KOPT-K1 (cell line): ENCODE measurements at regions not wholly inside any gene's neighbourhood (a gene's known extent, or its start where the extent isn't known, plus 50 kb on each side); places are given as distances from the start of the nearest gene placed in this dataset.

Experiments
- H3K27ac ChIP-seq: fragments of 200-600 bp; sonication (generic); 2 replicates; pipeline ENCODE4 v1.5.1; 2016; ENCODE audit warnings: antibody characterized with exemption, mild to moderate bottlenecking, low read depth, low read length; ENCODE audit not compliant: poor library complexity, severe bottlenecking
- H3K36me3 ChIP-seq: fragments of 200-600 bp; sonication (generic); 2 replicates; pipeline ENCODE4 v1.5.1; 2017; ENCODE audit warnings: antibody characterized with exemption, mild to moderate bottlenecking, low read length, moderate library complexity; ENCODE audit not compliant: insufficient read depth
- H3K9me3 ChIP-seq: fragments of 200-600 bp; sonication (generic); 2 replicates; pipeline ENCODE4 v1.5.1; 2017; ENCODE audit warnings: antibody characterized with exemption, low read length, mild to moderate bottlenecking; ENCODE audit not compliant: insufficient read depth, poor library complexity, severe bottlenecking

GRCh38 chr14:34331728-34332623, 130.1 kb downstream of the SPTSSA start:
- Histone ChIP-seq H3K27ac (no peak overlapping the region), H3K36me3 (no peaks in the 10 kb centered on the region), H3K9me3 (no peaks in the 10 kb centered on the region)

- Histone ChIP-seq H3K9me3 (no peaks in the 10 kb centered on the region), H3K36me3 (no peaks in the 10 kb centered on the region), H3K27ac (no peak overlapping the region)
Observed at GRCh38 chr14:34330846-34331245, 131.2 kb downstream of the SPTSSA start.

GRCh38 chr14:34329301-34329700, 132.7 kb downstream of the SPTSSA start:
- H3K27ac ChIP-seq, result no peak overlapping the region
- H3K9me3 ChIP-seq, result no peaks in the 10 kb centered on the region
- H3K36me3 ChIP-seq, result no peaks in the 10 kb centered on the region

GRCh38 chr14:34328178-34328577, 133.9 kb downstream of the SPTSSA start:
- H3K36me3 ChIP-seq, result no peaks in the 10 kb centered on the region
- H3K9me3 ChIP-seq, result no peaks in the 10 kb centered on the region
- no peak overlapping the region for H3K27ac ChIP-seq

GRCh38 chr14:34325493-34325892, 136.5 kb downstream of the SPTSSA start:
- H3K27ac ChIP-seq, result no peak overlapping the region

GRCh38 chr14:34324363-34324795, 137.7 kb downstream of the SPTSSA start:
- no peaks in the 10 kb centered on the region for H3K36me3 ChIP-seq

More at GRCh38 chr14:34325493-34325892, 136.5 kb downstream of the SPTSSA start:
- Histone ChIP-seq H3K36me3 (no peaks in the 10 kb centered on the region), H3K9me3 (no peaks in the 10 kb centered on the region)

GRCh38 chr14:34322940-34323418, 139.1 kb downstream of the SPTSSA start:
- Histone ChIP-seq H3K9me3 (no peaks in the 10 kb centered on the region), H3K27ac (no peak overlapping the region), H3K36me3 (no peaks in the 10 kb centered on the region)

More at GRCh38 chr14:34324363-34324795, 137.7 kb downstream of the SPTSSA start:
- Histone ChIP-seq H3K9me3 (no peaks in the 10 kb centered on the region), H3K27ac (no peak overlapping the region)

GRCh38 chr14:34319140-34319539, 142.9 kb downstream of the SPTSSA start:
- Histone ChIP-seq H3K36me3 (no peaks in the 10 kb centered on the region), H3K9me3 (no peaks in the 10 kb centered on the region), H3K27ac (no peak overlapping the region)

- Histone ChIP-seq H3K27ac (no peak overlapping the region), H3K36me3 (no peaks in the 10 kb centered on the region), H3K9me3 (no peaks in the 10 kb centered on the region)
Observed at GRCh38 chr14:34318014-34318413, 144.0 kb downstream of the SPTSSA start.

- H3K36me3 ChIP-seq, result no peaks in the 10 kb centered on the region
- no peaks in the 10 kb centered on the region for H3K9me3 ChIP-seq
- no peak overlapping the region for H3K27ac ChIP-seq
Observed at GRCh38 chr14:34310724-34311123, 151.3 kb downstream of the SPTSSA start.

GRCh38 chr14:34303811-34304210, 158.2 kb downstream of the SPTSSA start:
- Histone ChIP-seq H3K36me3 (no peaks in the 10 kb centered on the region), H3K27ac (no peak overlapping the region), H3K9me3 (no peaks in the 10 kb centered on the region)

GRCh38 chr14:34302654-34303053, 159.4 kb downstream of the SPTSSA start:
- Histone ChIP-seq H3K27ac (no peak overlapping the region), H3K36me3 (no peaks in the 10 kb centered on the region), H3K9me3 (no peaks in the 10 kb centered on the region)

- H3K27ac ChIP-seq, result no peak overlapping the region
- H3K36me3 ChIP-seq, result no peaks in the 10 kb centered on the region
- H3K9me3 ChIP-seq, result no peaks in the 10 kb centered on the region
Observed at GRCh38 chr14:34300882-34301734, 160.9 kb downstream of the SPTSSA start.

GRCh38 chr14:34300330-34300729, 161.7 kb downstream of the SPTSSA start:
- Histone ChIP-seq H3K27ac (no peak overlapping the region), H3K36me3 (no peaks in the 10 kb centered on the region), H3K9me3 (no peaks in the 10 kb centered on the region)

- Histone ChIP-seq H3K36me3 (no peaks in the 10 kb centered on the region), H3K9me3 (no peaks in the 10 kb centered on the region), H3K27ac (no peak overlapping the region)
Observed at GRCh38 chr14:34299360-34299759, 162.7 kb downstream of the SPTSSA start.
